KOPT-K1 (cell line): ENCODE measurements at regions not wholly inside any gene's neighbourhood (a gene's known extent, or its start where the extent isn't known, plus 50 kb on each side); places are given as distances from the start of the nearest gene placed in this dataset.

Source experiments
- H3K27ac ChIP-seq: fragments of 200-600 bp; sonication (generic); 2 replicates; pipeline ENCODE4 v1.5.1; 2016; ENCODE audit warnings: antibody characterized with exemption, mild to moderate bottlenecking, low read depth, low read length; ENCODE audit not compliant: poor library complexity, severe bottlenecking
- H3K36me3 ChIP-seq: fragments of 200-600 bp; sonication (generic); 2 replicates; pipeline ENCODE4 v1.5.1; 2017; ENCODE audit warnings: antibody characterized with exemption, mild to moderate bottlenecking, low read length, moderate library complexity; ENCODE audit not compliant: insufficient read depth
- H3K9me3 ChIP-seq: fragments of 200-600 bp; sonication (generic); 2 replicates; pipeline ENCODE4 v1.5.1; 2017; ENCODE audit warnings: antibody characterized with exemption, low read length, mild to moderate bottlenecking; ENCODE audit not compliant: insufficient read depth, poor library complexity, severe bottlenecking

DNA sequence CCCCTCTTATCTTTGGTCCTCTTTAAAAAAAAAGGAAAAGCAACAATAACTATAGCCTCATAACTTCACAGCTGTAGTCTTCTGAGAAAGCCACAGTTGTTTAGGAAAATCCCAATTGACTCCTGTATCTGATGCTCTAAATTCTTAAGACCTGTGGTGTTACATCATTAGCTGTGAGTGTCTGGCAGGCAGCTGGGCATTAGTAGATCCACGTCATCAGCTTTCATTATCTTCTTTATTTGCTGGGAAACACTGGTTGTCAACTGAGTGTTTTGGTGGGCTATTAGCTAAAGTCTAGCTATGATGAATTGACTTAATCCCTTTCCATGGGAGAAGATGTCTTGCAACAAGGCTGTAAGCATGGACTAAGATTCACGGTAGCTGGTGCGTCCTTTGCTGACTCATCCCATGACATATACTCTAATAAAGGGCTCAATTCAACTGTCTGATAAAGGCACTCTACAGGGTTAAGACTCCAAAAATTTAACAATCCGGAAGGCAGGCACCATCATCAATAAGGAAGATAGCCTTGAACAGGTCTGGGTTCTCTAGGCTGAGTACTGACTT is 517.2 kb downstream of the PLCL1 start:
- H3K27ac ChIP-seq = no peak overlapping the region
- H3K9me3 ChIP-seq = no peaks in the 10 kb centered on the region
- H3K36me3 ChIP-seq = no peaks in the 10 kb centered on the region

DNA sequence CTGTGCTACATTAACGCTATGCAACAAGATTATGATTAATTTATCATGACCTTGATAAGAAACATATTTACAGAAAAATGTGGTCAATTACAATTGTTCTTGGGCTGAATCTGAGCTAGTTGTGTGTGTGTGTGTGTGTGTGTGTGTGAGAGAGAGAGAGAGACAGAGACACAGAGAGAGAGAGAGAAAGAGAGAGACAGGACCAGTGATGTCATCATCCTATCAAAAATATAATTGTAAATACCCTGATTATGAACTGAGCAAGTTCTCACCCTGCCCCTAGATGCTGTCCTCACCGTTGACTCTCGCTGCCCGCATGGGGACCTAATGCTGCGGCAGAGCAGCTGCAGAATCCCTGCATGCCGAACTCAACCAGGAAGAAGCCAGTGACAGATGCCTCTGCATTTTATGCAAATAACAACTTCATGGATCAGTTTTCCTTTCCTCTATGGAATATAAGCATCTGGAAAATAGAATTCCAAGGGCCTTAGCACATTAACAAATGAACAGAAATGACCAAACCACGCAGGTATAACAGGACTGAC is 512.5 kb downstream of the PLCL1 start:
- Histone ChIP-seq H3K27ac (no peak overlapping the region), H3K36me3 (no peaks in the 10 kb centered on the region), H3K9me3 (no peaks in the 10 kb centered on the region)

DNA sequence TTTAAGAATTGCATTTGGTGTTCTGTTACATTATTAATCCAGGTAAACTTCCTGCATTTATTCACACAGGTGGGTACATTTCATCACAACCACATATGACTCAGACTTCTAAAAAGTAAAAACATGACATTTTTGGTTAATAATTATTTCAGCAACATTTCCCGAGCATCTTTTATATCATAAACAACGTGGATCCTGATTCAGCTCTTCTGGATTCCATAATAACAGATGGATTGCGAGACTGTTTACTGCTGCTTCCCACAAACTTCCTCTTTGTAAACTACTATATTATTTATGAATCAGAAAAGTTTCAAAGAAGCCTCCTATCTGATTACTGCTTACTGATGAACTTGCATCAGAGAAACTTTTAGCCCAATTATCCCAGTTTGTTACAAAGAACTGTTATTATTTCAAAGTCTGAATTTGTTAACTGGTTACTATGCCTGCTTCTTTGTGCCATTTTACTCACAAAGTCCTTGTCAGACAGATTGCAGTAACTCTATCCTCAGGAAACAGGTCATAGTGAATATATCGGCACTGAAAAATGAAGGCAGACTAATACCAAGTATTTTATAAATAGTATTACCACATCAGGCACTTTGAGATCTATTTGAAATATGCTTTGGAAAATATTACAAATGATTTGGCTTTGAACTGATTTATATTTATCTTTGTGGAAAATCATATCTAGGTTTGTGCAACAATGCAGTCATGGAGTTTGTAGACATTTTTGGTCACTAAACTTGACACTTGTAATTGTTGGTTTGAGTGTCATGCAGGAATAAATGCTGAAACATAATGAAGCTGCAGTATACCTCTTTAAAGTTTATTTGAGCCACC is 511.6 kb downstream of the PLCL1 start:
- no peak overlapping the region for H3K27ac ChIP-seq
- no peaks in the 10 kb centered on the region for H3K36me3 ChIP-seq
- H3K9me3 ChIP-seq = no peaks in the 10 kb centered on the region

DNA sequence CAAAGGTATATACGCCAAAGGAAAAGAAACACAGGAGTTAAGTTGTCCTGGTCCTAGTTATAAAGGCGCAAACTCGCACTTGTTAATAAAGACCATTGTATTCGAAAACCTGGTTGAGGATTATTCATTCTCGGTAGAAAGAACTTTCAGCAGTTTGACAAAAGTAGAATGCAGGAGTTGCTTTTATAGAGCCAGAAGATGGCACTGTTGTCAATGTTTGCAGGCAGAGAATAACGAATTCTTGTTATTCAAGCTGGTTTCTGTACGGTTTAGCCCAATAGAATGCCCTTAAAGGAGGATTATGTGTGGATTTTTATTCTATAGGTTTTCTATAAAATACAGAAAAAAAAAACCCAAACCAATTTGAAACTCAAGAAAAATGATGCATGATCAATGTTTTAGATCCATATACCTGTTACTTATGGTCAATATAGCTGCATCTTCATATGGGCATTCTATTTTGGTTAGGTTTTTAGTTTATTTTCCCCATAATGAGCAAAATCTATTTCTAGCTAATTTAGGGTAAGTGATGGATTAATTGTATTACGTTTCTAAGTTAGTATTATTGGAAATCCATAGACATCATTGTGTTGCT is 510.3 kb downstream of the PLCL1 start:
- no peaks in the 10 kb centered on the region for H3K9me3 ChIP-seq
- no peak overlapping the region for H3K27ac ChIP-seq
- no peaks in the 10 kb centered on the region for H3K36me3 ChIP-seq

DNA sequence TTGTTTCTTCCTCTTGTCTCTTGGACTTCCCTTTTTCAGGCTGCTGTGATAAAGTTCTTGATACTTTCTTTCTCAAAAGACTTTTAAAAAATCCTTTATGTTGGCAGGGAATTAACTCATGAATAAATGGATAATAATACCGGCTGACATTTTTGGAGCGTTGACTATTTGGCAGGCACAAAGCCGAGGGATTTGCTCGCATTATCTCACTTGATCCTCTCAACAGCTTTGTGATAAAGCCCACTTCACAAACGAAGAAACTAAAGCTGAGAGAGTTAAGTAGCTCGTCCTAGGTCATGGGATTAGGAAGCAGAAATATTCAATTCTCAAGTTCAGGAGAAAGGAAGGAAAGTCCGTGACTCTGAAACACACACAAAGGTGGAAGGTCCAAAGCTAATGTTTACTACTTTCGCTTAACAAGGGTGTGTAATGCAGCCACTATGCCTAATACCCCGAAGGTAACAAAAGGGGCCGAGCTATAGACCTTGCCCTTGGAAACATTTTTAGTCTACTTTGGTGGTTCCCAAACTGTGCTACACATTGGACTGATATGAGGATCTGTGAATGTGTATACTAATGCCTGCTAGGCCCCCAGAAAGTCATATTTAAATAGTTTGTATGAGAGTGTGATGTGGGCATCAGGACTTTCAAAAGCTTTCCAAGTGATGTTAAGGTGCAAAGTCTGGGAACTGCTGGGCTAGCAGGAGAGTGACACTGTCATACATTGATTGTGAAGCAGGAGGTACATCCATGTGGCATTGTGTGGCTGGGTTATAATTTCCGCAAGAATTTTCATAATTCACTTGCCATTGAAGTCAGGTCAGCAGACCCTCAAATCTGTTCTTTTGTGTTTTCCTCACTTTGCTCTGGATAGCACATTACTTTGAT is 508.4 kb downstream of the PLCL1 start:
- H3K36me3 ChIP-seq = no peaks in the 10 kb centered on the region
- no peak overlapping the region for H3K27ac ChIP-seq
- no peaks in the 10 kb centered on the region for H3K9me3 ChIP-seq

DNA sequence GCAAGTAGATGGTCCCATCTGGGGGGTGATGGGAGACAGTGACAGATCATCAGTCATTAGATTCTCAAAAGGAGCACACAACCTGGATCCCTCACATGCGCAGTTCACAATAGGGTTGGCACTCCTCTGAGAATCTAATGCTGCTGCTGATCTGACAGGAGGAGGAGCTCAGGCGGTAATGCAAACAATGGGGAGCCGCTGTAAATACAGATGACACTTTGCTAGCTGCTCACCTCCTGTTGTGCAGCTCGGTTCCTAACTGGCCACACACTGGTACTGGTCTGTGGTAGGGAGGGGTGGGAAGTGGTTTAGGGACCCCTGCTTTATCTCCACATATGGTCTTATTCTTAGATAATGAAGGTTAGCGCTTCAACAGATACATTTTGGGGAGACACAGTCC is 506.6 kb downstream of the PLCL1 start:
- Histone ChIP-seq H3K36me3 (no peaks in the 10 kb centered on the region), H3K9me3 (no peaks in the 10 kb centered on the region), H3K27ac (no peak overlapping the region)

DNA sequence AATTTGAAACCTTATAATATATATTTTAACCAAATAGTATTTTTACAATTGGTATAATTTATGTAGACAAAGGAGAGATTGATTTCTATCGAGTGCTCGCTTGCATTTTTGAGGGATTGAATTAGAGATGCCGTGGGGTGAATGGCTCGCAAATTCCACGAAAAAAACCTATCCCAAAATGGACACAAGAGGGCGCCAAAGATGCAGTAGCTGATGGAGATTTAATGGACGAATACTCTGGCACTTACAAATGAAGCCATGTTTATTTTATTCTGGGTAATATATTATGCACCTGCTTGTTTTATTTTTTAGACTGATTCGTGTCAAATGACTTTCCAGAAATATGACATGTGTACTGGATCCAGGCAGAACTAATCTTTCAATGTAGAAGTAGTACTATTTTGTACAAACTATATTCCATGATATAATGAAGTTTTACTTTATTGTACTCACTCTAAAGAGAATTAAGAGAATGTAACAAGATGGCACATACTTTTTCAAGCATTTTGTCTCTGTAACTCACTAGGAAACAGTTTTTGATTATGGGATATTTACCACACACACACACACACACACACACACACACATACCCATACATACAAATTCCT is 505.4 kb downstream of the PLCL1 start:
- H3K36me3 ChIP-seq = no peaks in the 10 kb centered on the region

DNA sequence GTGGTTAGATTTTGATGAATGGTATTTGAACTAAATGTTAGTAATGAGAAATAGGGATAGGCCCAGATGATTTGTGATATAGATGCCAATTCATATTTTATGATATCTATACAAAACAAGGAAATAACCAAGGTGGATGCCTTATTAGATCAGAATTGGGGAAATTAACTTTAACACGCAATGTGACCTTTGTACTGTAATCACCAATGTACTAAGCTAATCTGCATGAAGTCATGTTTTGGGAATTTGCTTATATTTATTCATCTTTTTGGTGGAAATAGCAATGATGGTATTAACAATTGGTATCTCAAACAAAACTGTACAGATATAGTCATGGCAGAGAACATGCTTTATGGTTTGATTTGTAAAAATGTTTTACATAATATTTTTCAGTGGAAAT is 504.7 kb downstream of the PLCL1 start:
- no peak overlapping the region for H3K27ac ChIP-seq
- H3K9me3 ChIP-seq = no peaks in the 10 kb centered on the region
- H3K36me3 ChIP-seq = no peaks in the 10 kb centered on the region

More for the DNA sequence above, 505.4 kb downstream of the PLCL1 start:
- Histone ChIP-seq H3K9me3 (no peaks in the 10 kb centered on the region), H3K27ac (no peak overlapping the region)

DNA sequence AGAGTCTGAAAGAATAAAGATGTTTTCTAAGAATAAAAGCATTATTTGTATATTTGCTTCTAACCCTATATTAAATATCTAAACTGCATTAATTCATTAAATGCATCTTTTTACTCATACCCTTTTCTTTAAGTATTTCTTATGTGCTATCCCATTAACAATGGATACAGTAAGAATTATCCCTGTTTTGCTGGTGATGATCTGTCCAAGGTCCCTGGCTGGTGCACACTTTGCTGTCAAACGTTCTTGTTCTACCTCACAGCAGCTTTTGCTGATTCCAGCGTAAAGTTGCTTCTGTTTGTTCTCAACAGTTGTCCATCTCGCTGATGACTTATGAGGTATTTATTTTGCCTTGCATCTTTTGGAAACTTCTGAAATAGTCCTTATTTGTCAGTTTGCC is 504.0 kb downstream of the PLCL1 start:
- no peaks in the 10 kb centered on the region for H3K36me3 ChIP-seq
- no peaks in the 10 kb centered on the region for H3K9me3 ChIP-seq
- no peak overlapping the region for H3K27ac ChIP-seq

DNA sequence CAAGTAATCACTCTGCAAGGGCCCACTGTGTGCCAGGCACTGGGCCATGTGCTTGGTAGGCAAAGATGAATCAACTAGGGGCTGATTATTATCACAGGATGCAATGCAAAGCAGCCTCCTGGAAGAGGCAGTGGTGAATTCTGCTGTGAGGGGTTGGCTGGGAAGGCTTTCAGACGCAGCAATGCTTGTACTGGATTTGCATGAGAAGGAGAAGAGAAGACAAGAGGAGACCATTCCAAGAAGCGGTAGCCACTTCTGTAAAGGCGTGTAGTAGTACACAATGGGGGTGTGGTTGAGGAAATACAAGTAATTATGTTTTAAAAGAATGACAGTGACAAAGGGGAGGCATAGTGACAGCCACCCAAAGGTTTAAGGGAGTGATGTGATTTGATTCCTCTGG is 502.7 kb downstream of the PLCL1 start:
- Histone ChIP-seq H3K9me3 (no peaks in the 10 kb centered on the region), H3K27ac (no peak overlapping the region), H3K36me3 (no peaks in the 10 kb centered on the region)

DNA sequence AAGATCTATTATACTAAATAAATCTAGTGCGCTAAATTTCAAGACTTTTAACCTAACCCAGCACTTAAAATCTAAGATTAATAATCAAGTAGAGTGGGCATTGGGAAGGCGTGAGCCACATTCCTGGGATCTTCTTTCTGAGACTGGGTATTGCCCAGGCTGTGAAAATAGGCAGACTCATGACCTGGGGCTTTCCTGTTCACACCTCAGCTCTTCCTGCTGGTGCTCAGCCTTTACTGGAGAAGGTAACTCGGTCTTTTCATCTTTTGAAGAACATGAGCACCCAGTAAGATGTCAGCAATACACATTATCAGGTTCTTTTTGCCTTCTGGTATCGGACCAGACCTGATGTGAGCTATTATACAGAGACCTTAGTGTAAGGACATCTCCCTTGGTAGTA is 500.5 kb downstream of the PLCL1 start:
- Histone ChIP-seq H3K36me3 (no peaks in the 10 kb centered on the region), H3K27ac (no peak overlapping the region), H3K9me3 (no peaks in the 10 kb centered on the region)

DNA sequence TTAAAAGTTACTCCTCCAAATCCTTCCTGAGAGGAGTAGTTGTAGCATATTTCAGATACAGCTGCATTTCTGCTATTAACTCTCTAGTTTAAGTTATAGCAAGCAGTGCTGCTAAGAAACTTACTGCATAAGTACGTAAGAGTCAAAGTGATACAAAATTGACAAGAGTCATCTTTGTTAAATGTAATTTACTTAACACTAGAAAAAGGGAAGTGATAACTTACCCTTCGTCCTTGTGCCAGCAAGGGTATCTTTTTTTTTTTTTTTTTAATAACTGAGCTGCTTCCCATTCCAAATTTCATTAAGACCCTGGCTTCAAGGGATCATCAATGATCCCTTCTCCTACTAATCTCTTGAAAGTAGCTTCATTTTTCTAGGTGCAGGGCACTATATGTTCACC is 493.0 kb downstream of the PLCL1 start:
- H3K9me3 ChIP-seq = no peaks in the 10 kb centered on the region
- no peaks in the 10 kb centered on the region for H3K36me3 ChIP-seq
- H3K27ac ChIP-seq = no peak overlapping the region

DNA sequence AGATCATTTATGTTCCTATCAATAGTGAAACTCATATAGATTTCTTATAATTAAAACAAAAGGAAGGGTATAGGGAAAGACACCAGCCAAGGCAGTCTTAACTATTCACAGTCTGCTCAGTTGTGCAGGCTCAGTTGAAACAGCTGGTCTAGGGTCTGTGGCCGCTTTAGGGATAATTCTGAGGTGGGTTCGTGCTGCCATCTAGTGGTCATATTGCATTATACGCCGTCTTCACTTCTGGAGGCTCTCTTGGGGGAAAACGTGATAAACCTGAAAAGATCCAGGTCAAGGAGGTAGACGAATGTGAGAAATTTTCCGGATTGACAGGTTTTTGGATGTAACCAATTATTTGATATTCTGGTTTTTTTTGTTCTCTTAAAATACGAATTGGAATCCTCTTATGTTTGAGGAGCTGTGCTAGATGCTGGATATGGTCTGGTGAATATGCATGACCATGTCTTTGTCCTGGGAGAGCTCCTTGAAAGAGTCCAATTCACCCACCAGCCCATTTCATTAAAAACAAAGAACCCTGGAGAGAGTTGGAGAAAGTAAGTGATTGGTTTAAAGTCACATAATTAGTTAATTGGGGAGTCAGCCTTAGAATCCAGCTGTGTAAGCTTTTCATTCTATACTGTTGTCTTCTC is 492.4 kb downstream of the PLCL1 start:
- no peak overlapping the region for H3K27ac ChIP-seq
- no peaks in the 10 kb centered on the region for H3K36me3 ChIP-seq
- no peaks in the 10 kb centered on the region for H3K9me3 ChIP-seq

DNA sequence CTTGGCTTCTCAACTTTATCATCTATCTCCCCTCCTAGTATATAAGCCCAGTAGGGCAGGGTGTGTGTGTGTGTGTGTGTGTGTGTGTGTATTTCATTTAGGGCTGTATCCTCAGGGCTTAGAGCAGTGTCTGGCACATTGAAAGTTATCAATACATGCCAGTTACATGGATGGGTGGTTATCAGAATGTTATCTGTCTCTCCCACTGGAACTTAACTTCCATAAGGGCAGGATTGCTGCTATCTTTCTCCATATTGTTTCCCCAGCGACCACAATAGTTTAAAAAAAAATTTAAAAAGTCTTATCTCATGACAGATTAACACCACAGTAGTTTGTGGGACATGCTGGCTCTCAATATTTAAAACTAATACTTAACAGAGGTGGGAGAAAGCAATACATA is 488.9 kb downstream of the PLCL1 start:
- no peaks in the 10 kb centered on the region for H3K9me3 ChIP-seq
- no peaks in the 10 kb centered on the region for H3K36me3 ChIP-seq
- no peak overlapping the region for H3K27ac ChIP-seq
